ENCODE measurements at regions not wholly inside any gene's neighbourhood (a gene's known extent, or its start where the extent isn't known, plus 50 kb on each side); places are given as distances from the start of the nearest gene placed in this dataset.

DNA sequence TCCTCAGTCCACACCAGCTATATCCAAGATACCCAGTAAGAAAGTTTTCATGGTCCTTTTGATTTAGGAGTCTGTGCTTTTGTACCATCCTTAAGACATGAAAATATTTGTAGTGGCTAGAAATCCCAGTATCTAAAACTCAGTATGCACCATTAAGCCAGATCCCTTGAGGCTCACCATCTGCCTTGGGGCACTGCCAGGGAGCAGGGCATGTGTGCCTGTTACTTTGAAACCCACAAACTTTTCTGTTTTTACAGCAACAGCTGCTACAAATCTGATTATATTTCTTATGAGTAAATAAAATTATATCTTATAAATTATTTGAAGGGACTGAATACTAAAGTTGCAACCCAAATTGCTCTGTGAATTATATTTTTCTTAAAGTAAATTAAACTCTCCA lies 290.5 kb upstream of the MANEA start:
- TF ChIP-seq CTCF (IDR thresholded peaks at IDR 0.05; ENCODE audit: extremely low read depth, missing control alignments) = no peak

GRCh38 chr6:95288251-95288650 lies 289.1 kb upstream of the MANEA start:
- TF ChIP-seq CTCF (IDR thresholded peaks at IDR 0.05; ENCODE audit: extremely low read depth, missing control alignments) = no peak
- DNase-seq (ENCODE audit: low spot score) = no peak

More for the DNA sequence above, 290.5 kb upstream of the MANEA start:
- DNase-seq (ENCODE audit: low spot score) = no peak

GRCh38 chr6:95292011-95292410 lies 285.3 kb upstream of the MANEA start:
- no peak for TF ChIP-seq CTCF (IDR thresholded peaks at IDR 0.05; ENCODE audit: extremely low read depth, missing control alignments)
- no peak for DNase-seq (ENCODE audit: low spot score)

GRCh38 chr6:95293257-95293656 lies 284.1 kb upstream of the MANEA start:
- no peak for DNase-seq (ENCODE audit: low spot score)
- TF ChIP-seq CTCF (IDR thresholded peaks at IDR 0.05; ENCODE audit: extremely low read depth, missing control alignments) = no peak

GRCh38 chr6:95294043-95294442 lies 283.3 kb upstream of the MANEA start:
- no peak for DNase-seq (ENCODE audit: low spot score)
- no peak for TF ChIP-seq CTCF (IDR thresholded peaks at IDR 0.05; ENCODE audit: extremely low read depth, missing control alignments)

DNA sequence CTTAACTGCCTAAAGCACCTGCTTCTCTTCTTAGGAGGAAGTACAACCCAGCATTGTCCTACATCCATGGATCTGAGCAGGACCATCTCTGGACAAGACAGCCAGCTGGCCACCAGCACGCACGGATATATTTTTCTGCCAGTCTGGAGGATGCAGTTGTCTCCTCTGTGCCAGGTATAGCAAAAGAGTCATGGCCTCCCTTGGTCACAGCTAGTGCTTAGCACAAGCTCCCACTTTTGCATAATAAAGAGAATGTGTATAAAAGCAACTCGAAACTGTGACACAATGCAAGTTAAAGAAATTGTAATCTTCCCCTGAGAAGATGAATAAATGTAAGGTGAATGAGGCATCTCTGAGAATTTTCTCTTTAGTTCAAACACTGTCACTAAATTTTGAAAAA lies 267.8 kb upstream of the MANEA start:
- DNase-seq (ENCODE audit: low spot score) = no peak
- TF ChIP-seq CTCF (IDR thresholded peaks at IDR 0.05; ENCODE audit: extremely low read depth, missing control alignments) = no peak

GRCh38 chr6:95318137-95318536 lies 259.2 kb upstream of the MANEA start:
- no peak for DNase-seq (ENCODE audit: low spot score)
- no peak for TF ChIP-seq CTCF (IDR thresholded peaks at IDR 0.05; ENCODE audit: extremely low read depth, missing control alignments)
